ENCODE measurements at regions not wholly inside any gene's neighbourhood (a gene's known extent, or its start where the extent isn't known, plus 50 kb on each side); places are given as distances from the start of the nearest gene placed in this dataset.
"Not testable (repeated sequence)": the region's sequence is repeated elsewhere in the genome, so short reads cannot be mapped to it uniquely, and the experiment has no call there.

DNA sequence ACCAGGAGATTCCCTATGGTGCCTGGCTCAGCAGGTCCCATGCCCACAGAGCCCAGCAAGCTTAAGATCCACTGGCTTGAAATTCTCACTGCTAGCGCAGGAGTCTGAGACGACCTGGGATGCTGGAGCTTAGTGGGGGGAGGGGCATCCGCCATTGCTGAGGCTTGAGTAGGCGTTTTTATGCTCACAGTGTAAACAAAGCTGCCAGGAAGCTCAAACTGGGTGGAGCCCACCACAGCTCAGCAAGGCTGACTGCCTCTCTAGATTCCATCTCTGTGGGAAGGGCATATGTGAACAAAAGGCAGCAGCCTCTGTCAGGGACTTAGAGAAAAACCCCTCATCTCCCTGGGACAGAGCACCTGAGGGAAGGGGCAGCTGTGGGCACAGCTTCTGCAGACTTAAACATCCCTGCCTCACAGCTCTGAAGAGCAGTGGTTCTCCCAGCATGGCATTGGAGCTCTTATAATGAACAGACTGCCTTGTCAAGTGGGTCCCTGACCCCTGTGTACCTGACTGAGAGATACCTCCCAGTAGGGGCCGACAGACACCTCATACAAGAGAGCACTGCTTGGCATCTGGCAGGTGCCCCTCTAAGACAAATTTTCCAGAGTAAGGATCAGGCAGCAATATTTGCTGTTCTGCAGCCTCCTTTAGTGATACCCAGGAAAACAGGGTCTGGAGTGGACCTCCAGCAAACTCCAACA lies 231.5 kb upstream of the SETMAR start:
- no peak for DNase-seq (ENCODE audit: low spot score)

DNA sequence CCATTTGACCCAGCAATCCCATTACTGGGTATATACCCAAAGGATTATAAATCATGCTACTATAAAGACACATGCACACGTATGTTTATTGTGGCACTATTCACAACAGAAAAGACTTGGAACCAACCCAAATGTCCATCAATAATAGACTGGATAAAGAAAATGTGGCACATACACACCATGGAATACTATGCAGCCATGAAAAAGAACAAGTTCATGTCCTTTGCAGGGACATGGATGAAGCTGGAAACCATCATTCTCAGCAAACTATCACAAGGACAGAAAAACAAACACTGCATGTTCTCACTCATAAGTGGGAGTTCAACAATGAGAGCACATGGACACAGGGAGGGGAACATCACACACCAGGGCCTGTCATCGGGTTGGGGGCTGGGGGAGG lies 225.9 kb upstream of the SETMAR start:
- not testable (repeated sequence) for DNase-seq (ENCODE audit: low spot score)

DNA sequence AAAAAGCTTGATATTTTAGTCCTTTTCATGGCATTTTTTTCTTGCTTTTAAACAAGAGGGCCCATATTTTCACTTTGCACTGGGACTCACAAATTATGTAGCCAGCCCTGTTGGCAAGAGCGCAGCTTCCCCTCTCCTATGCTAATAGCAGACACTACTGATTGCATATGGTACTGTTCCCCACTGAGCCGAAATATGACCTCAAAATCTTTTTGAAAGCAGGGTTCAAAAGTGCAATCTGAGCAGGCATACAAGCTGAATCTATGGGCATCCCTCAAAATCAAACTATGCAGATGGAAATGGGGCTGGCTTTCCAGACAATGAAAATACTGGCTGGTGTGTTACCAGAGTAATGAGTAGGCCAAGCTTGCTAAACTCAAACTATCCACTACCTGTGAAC lies 225.2 kb upstream of the SETMAR start:
- DNase-seq (ENCODE audit: low spot score) = no peak

DNA sequence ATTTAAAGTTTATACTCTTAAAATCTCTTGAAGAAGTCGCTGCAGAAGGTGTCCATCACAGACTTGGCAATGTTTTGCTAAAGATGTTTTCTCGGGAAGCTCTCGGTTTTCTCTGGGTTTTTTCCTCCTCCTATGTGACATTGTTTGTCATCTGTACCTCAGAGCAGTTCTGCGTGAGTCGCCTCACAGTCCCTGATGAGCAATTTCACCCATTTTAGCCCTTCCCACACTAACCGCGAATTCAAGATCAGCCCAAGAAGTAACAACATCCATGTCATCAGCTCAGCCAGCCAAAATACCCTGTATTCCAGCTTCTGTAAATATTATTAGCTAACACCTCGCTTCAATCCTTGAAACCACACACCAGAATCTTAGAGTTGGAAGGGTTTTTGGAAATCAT lies 224.3 kb upstream of the SETMAR start:
- no peak for DNase-seq (ENCODE audit: low spot score)

DNA sequence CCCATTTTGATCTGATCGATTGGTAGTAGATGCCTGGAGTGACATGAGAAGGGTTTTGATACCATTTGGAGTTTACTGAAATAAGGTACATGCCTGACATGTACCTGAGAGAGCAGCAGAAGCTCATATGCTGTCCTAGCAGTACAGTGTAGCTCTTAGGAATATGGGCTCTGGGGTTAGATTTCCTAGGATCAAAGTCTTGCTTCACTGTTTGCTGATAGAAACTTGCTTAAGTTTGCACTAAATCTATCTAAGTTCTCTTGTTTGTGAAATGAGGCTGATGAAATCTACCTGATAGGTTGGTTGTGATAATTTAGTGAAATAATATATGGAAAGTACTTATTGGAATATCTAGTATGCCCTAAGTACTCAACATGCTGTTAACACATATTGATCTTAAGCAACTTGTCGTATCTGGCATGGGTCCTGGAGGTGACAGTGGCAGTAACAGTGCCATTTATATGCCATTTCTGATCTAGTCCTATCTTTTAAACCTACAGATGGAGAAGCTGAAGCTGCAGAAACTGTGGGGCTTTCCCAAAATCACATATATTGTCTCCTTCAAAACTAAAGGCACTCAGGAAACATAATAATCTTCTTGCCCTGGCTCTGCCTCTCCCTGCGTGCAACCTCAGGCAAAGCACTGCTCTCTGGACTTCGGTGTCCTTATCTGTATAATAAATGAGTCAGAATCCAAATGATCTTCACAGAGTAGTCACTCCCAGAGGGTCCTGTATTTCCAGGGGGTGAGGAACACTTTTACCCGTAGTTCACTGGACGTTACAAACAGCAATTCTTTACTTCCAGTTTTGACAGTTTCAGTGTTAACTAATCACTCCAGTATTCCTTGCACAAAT lies 223.6 kb upstream of the SETMAR start:
- no peak for DNase-seq (ENCODE audit: low spot score)

DNA sequence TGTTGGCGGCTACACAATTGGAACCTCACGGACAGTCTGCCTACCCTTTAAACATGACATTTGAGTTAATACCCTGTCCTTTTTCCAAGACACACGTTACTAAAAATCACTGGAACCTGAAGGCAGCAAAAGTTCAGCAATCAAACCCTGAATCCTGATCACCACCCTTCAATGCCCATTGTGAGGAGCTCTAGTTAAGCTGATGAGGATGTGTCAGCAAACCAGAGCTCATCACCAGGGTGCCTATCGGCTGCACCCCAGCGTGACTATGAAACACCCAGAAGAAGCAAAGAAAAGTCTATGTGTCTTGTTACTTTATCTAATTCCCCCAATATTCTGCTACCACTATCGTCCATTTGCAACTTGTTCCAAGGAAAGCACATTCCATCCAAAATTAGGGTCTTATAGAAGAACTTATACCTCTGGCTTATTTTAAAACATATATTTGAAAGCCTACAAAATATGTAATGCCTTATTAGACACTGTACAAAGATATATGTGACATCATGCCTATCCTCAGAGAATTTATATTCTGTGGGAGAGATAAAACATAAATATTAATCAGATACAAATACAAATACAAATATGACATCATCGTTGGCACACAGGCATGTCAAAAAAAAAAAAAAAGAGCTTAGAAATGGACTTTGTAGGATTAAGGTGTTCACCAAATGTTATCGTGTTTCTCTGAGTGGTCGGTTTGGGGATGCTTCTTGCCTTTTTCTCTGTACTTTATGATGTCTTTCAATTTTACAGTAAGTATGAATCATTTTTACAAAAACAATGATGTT lies 219.7 kb upstream of the SETMAR start:
- no peak for DNase-seq (ENCODE audit: low spot score)

DNA sequence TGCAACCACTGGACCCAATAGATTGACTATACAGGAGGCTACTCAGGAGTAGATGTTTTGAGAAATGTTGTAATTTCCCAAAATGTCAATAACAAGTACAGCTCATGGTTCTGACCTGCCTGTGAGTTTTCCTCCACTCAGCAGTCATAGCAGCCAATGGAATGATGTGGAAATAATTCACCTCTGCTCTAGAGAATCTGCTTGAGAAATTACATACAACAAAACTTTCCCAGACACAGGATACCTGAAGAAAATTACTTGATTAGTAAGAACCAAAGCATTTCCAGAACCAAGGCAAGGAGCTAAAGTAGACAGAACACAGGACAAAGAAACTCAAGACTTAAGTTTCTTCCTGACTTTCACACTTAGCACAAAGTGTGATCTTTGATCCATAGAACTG lies 218.9 kb upstream of the SETMAR start:
- no peak for DNase-seq (ENCODE audit: low spot score)

DNA sequence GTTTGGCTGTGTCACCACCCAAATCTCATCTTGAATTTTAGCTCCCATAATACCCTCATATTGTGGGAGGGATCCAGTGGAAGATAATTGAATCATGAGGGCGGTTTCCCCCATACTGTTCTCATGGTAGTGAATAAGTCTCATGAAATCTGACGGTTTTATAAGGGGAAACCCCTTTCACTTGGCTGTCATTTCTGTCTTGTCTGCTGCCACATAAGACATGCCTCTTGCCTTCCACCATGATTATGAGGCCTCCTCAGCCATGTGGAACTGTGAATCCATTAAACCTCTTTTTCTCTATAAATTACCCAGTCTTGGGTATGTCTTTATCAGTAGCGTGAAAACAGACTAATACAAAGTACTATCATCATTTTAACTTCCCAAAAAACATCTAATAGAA lies 216.5 kb upstream of the SETMAR start:
- not testable (repeated sequence) for DNase-seq (ENCODE audit: low spot score)

DNA sequence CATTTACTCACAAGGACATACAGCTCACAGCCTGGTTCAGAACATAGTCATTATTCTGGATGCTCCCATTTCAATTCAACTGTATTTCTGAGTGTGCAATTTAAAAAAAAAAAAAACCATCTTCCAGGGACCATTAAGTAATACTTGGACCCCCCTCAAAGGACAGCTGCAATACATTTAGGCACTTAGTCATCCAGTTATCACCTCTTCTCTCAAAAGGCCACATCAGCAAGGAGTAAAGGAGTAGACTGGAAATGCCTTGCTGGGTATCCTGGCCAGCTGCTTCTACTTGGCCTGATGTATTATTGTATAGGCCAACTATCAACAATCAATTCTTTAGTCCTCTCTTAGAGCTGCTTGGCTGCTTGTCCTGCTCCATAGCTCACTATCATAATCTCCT lies 211.4 kb upstream of the SETMAR start:
- no peak for DNase-seq (ENCODE audit: low spot score)

DNA sequence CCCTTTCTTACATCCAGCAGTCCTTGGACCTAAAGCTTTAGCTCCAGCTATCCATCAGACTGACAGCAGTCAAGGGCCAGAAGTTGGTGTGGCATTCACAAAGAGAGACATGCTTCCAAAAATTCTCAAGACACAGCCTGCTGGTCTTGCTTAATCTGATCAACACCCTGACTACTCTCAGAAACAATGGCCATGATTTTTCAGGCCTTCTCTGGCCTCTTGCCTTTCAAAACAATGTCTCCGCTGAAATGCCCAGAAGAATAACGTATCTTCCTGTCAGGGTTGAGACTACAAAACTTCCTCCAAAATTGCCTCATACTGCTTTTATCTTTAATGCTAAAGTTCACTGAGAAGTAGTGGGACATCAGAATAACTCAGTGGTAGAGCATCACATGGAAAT lies 205.4 kb upstream of the SETMAR start:
- DNase-seq (ENCODE audit: low spot score) = no peak

DNA sequence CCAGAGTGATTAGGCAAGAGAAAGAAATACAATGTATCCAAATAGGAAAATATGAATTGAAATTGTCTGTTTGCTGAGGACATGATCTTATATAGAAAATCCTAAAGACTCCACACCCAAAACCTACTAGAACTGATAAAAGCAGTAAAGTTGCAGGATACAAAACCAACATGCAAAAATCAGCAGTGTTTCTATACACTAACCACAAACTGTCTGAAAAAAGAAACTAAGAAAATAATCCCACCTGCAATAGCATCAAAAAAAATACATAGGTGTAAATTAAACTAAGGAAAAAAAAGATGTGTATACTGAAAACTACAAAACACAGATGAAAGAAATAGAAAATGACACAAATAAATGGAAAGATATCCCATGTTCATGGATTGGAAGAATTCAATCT lies 203.6 kb upstream of the SETMAR start:
- DNase-seq (ENCODE audit: low spot score) = no peak

DNA sequence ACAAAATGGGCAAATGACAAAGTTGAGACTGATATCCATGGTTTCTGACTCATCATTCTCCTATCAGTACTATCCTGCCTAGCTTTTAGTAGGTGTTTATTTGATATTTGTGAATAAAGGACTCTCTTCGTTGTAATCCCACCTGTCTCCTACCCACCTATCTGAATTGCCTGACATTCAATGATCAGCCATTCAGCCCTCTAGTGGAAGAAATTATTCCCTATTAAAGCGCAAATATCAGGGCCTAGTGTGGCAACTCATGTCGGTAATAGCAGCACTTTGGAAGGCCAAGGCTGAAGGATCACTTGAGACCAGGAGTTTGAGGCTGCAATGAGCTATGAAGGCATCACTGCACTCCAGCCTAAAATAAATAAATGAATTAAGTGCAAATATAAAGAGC lies 195.7 kb upstream of the SETMAR start:
- DNase-seq (ENCODE audit: low spot score) = no peak

DNA sequence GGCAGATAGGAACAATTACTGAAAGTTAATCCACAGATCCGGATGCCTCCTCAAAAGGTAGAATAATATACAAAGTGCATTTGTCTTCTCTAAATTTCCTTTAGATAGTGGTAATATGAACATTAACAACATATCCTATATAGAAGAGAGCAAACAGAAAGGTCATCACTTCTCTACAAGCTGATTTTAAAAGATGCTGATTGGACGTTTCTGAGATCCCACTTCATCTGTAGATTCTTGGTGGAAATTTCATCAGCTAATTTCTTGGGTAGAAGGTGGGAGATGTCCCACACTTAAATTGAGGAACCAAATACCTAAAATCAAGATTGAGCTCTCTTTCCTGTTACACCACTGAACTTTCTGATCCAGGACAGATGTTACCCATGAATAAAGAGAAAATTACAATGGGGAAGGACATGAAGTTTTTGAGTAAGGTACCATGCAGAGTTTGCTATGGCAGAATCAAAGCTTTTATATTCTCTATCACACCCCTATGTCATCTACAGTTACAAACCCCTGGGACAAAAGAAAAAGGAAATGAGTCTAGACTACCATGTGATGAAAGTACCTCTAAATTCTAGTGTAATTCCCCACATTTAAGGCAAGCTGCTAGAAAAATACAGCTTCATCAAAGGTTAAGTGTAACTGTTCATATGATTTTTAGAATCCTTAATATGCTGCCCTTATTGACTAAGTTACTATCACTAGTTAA lies 189.2 kb upstream of the SETMAR start:
- no peak for DNase-seq (ENCODE audit: low spot score)

DNA sequence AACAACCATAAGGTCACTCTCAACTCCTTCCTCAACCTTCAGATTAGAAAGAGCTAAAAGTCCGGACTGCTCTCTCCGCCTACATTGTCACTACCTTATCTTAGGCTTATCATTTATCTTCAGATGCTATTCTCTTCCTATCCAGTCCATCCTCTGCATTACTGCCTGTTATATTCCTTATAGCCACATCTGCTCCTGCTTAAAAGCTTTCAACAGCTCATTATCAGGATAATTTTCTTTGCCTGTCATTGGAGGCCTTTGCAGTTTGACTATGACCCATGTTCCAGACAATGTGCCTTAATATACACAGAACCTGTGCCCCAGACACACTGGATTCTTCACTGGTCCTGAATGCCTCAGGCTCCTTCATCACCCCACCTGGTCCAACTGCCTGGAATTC lies 184.1 kb upstream of the SETMAR start:
- no peak for DNase-seq (ENCODE audit: low spot score)

DNA sequence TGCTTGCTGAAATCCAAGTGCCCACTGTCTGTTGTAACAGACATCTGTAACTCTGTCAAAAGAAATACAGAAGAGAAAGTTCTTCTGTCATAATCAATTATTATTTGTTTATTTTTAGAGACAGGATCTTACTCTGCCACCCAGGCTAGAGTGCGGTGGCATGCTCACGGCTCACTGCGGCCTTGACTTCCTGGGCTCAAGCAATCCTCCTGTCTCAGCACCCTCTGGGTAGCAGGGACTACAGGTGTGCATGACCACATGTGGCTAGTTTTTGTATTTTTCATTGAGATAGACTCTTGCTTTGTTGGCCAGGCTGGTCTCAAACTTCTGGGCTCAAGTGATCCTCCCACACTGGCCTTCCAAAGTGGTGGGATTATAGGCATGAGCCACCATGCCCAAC lies 177.6 kb upstream of the SETMAR start:
- DNase-seq (ENCODE audit: low spot score) = no peak

DNA sequence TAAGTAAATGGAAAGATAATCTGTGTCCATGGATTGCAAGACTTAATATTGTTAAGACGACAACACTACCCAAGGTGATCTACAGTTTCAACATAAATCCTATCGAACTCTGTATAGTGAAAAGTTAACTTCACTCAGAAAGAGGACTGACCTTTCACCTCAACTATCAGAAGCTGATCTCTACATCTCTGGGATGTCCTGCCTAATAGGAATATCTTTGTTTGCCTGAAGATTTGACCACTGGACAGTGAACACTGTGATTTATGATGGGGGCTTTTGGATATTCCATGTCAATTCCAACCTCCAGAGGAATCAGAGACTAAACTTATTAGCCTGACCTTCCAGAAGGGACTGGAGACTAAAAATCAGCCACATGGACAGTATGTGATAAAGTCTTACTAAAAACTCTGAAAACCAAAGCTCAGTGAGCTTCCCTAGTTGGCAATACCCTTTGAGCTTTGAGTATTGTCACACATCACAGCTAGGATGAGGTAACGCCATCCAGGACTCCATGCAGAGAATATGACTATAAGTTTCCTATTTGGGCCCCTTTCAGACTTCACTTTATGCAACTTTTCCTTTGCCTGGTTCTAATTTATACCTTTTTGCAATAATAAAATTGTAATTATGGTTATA lies 164.9 kb upstream of the SETMAR start:
- no peak for DNase-seq (ENCODE audit: low spot score)

DNA sequence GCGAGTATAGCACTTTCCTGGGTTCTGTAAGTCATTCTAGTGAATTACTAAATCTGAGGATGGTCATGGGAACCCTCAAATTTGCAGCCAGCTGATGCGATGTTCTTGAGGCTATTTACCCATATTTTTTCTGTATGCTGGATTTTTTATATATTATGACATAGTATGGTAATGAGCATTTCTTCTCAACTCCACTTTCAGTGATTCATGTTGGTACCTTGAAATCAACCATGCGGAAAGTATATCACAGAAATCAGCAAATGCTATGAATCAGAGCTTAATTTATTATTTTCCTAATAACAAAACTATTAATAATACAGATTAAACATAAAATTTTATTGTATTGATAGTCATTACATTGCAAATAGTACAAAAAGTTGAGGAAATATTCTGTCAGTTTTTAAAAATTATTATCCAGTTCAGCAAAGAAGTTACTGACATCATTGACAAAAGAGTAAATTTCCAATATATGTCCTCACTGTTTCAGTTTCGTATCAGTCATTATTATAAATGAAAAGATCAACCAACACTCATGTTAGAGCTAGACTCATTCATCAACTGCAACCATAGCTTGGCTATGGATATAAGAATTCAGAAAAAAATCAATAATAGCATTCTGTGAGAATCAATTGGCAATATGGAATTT lies 164.3 kb upstream of the SETMAR start:
- DNase-seq (ENCODE audit: low spot score) = no peak

DNA sequence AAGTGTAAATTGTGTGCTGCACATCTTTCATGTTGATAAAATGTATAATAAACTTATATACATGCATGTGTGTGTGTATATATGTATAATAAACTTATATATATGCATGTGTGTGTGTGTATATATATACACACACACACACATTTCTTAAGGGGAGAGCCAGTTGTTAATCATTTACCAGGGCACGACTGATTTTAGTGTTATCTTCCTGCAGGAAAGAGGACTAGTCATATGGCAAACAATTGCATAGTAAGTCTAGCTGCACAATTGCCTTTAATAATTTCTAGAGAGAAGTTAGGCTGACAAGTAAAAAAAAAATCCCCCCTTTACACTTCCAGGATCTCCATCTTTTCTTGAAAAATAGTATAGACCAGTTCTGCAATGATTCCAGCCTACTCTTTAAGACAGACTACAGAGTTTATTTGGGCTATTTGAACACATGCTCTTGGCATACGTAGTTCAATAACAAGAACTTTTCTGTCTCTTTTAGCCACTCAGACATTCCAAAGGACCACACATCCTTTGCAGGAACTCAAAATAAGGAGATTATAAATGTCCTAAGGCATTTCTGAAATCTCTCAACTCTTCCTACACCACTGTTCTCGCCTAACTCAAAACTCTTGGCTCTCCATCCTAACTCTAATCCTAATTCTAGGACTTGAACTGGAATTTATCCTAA lies 163.6 kb upstream of the SETMAR start:
- DNase-seq (ENCODE audit: low spot score) = no peak

DNA sequence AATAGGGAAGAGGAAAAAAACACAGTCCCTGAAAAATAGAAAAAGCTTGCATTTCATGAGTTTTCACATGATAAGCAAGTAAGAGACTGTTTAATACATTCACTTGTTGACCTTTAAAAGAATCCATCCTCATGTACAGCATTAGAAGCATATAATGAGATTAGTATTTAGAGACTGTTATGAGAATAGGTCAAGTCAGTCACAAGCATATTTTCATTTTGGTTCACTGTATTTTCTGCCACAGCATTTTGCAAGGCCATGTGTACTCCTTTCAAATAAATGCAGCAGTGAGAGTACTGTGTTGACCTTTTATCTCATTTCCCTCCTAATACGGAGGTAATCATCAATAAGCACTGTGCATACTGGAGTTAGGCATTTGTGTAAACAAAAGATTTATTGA lies 162.2 kb upstream of the SETMAR start:
- no peak for DNase-seq (ENCODE audit: low spot score)

DNA sequence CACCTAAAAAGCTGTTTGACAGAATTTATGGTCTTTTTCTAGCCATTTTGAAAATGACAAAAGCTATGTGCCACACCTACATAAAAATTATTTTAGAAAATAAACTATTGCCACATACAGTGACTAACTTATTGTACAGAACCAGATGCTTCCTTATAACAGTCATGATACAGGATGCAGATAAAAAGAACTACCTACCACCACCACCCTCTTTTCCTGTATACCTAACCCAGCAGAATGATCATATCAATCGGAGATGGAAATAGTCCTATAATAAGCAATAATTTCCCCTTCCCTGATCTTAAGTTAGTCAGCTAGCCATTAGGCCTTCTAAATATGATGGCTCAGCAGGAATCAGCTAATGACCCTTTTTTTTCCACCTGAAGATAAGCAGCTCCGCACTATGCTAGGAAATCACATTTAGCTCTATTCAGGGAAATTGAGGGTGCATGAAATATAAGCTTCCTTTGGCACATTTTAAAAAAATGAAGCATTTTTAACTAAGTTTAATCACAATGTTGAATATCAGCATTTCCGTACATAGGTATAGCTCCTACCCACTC lies 155.5 kb upstream of the SETMAR start:
- DNase-seq (ENCODE audit: low spot score) = no peak
